ENCODE measurements at regions not wholly inside any gene's neighbourhood (a gene's known extent, or its start where the extent isn't known, plus 50 kb on each side); places are given as distances from the start of the nearest gene placed in this dataset.
"Not testable (repeated sequence)": the region's sequence is repeated elsewhere in the genome, so short reads cannot be mapped to it uniquely, and the experiment has no call there.

DNA sequence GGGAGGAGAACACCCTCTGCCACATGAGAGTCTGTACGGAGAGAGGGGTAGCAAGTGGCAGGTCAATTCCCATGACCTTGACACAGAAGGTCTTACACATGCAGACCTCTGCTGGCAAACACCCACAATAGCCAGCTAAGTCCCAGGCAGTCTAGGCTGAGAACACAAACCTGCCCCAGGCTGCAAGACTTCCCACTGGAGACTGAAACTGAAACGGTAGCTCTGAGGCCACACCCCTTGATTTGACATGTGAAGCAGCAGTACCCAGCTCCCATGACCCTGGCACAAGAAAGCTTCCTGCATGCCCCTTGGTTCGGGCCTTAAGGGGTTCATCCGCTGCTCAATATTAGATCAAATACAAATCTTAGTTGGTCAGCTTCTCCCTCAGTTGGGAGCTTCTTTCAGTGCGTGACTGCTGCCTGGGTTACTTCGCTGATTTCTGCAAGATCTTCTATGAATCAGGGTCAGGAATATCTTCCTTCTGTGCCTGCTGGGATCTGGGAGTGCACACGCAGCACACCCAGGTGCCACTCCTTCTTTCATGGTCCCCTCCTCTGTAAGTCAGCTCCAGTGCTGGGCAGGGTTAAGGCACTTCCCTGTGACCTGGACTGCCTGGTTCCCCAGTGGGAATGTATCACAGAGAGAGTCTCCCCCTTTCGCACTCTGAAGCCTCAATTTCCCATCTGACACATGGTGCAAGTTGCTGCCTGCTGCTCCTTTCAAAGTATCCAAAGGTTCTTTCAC is 187.2 kb upstream of the NPAP1 start:
- TF ChIP-seq, protein P1, sequence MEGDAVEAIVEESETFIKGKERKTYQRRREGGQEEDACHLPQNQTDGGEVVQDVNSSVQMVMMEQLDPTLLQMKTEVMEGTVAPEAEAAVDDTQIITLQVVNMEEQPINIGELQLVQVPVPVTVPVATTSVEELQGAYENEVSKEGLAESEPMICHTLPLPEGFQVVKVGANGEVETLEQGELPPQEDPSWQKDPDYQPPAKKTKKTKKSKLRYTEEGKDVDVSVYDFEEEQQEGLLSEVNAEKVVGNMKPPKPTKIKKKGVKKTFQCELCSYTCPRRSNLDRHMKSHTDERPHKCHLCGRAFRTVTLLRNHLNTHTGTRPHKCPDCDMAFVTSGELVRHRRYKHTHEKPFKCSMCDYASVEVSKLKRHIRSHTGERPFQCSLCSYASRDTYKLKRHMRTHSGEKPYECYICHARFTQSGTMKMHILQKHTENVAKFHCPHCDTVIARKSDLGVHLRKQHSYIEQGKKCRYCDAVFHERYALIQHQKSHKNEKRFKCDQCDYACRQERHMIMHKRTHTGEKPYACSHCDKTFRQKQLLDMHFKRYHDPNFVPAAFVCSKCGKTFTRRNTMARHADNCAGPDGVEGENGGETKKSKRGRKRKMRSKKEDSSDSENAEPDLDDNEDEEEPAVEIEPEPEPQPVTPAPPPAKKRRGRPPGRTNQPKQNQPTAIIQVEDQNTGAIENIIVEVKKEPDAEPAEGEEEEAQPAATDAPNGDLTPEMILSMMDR (IDR thresholded peaks at IDR 0.05; ENCODE audit: insufficient read depth, low read depth, low read length), result not testable (repeated sequence)
- not testable (repeated sequence) for TF ChIP-seq EZH2 (IDR thresholded peaks at IDR 0.05; ENCODE audit: insufficient read depth, low read length)
